Activated CD4-positive, alpha-beta memory T cell treated with anti-CD3 and anti-CD28 coated beads for 36 hours (primary cell): ENCODE measurements at regions not wholly inside any gene's neighbourhood (a gene's known extent, or its start where the extent isn't known, plus 50 kb on each side); places are given as distances from the start of the nearest gene placed in this dataset.

Experiments
- CTCF ChIA-PET: fragments of 350-600 bp; sonication (Branson Sonifier 250); formaldehyde crosslinking; loops from one replicate; lab custom pipeline; 2021; ENCODE audit warnings: antibody characterized with exemption, inconsistent platforms; lab: Charles Lee
- POLR2A ChIA-PET: fragments of 350-600 bp; sonication (Branson Sonifier 250); formaldehyde crosslinking; loops from one replicate; lab custom pipeline; 2021; ENCODE audit warnings: antibody characterized with exemption; lab: Charles Lee
- DNase-seq: peaks from one replicate; pipeline ENCODE4 v3.0.0-alpha.2; 2020
- H3K27ac Mint-ChIP-seq: one replicate; pipeline ENCODE4 v1.8.0; 2021; ENCODE audit warnings: mixed read lengths
- H3K27me3 Mint-ChIP-seq: one replicate; pipeline ENCODE4 v1.8.0; 2021; ENCODE audit warnings: mixed read lengths
- H3K36me3 Mint-ChIP-seq: one replicate; pipeline ENCODE4 v1.8.0; 2021; ENCODE audit warnings: mixed read lengths
- H3K4me1 Mint-ChIP-seq: one replicate; pipeline ENCODE4 v1.8.0; 2021; ENCODE audit warnings: low read depth, mixed read lengths
- H3K4me3 Mint-ChIP-seq: one replicate; pipeline ENCODE4 v1.8.0; 2021; ENCODE audit warnings: mild to moderate bottlenecking, mixed read lengths
- H3K9me3 Mint-ChIP-seq: one replicate; pipeline ENCODE4 v1.8.0; 2021; ENCODE audit warnings: mixed read lengths
- intact Hi-C: fragments of 100-400 bp; cut with micrococcal nuclease; formaldehyde crosslinking; loops from one replicate; pipeline ENCODE4 v1.15.1; 2023

DNA sequence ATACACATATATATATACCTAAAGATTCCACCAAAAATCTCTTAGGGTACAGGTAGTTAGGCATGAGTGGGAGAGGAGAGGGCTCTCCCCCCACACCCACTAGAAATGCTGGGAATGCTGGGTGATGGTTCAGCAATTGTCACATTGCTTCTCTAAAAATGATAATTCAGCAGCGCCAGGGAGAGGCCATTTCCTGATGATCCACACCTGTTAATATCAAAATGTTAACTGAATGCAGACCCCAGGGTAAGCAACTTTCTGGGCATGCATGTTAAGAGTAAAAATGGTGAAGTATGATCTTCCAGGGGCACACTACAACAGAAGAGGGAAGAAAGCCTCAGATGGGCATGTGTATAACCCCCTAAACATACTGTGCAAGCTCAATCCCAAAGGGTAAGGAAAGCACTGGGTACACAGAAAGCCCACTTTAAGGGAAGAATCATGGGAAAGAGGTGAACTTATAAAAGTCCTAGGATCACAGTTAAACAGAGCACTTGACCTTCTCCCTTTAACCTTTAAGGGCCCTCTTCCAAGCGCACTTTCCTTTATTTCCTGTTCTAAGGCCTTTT lies 67.6 kb upstream of the GNAZ start:
- peaks cover 6% of the 10 kb centered on the region for H3K9me3 Mint-ChIP-seq
- H3K27me3 Mint-ChIP-seq: peaks cover 43% of the 10 kb centered on the region
- POLR2A ChIA-PET: no interaction called here
- CTCF ChIA-PET: no interaction called here
- no peaks in the 10 kb centered on the region for H3K4me1 Mint-ChIP-seq
- H3K4me3 Mint-ChIP-seq: no peak overlapping the region
- H3K36me3 Mint-ChIP-seq: peaks cover 6% of the 10 kb centered on the region
- no peak for DNase-seq
- intact Hi-C loops: no loop called here
- H3K27ac Mint-ChIP-seq: no peak overlapping the region

DNA sequence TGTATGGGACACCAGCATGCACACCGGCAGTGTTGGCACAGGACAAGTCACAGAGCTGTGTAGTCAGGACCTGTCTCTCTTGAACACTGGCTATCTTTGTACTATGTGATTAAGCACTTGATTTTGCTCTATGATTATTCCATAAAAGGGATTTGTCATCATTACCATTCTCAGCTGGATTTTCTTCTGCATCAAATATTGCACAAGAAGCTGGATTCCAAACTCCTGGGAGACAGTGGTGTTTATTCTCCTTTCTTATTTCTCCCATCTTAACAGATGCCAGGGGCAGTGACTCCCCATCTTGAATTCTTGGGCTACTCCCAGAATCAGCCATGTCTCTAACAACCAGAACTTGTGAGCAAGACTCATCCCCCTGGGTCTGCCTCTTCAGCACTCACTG lies 62.5 kb upstream of the GNAZ start:
- CTCF ChIA-PET: interaction anchor here (1.9 kb wide), 1 partner anchor 49 kb away, joined by 5 read pairs; no protein-coding TSS in a partner anchor
- no peak overlapping the region for H3K27ac Mint-ChIP-seq
- intact Hi-C loops: no loop called here
- H3K36me3 Mint-ChIP-seq: no peaks in the 10 kb centered on the region
- POLR2A ChIA-PET: no interaction called here
- DNase-seq: no peak
- no peak overlapping the region for H3K4me3 Mint-ChIP-seq
- no peaks in the 10 kb centered on the region for H3K9me3 Mint-ChIP-seq
- H3K27me3 Mint-ChIP-seq: peaks cover 36% of the 10 kb centered on the region
- H3K4me1 Mint-ChIP-seq: peaks cover 11% of the 10 kb centered on the region

DNA sequence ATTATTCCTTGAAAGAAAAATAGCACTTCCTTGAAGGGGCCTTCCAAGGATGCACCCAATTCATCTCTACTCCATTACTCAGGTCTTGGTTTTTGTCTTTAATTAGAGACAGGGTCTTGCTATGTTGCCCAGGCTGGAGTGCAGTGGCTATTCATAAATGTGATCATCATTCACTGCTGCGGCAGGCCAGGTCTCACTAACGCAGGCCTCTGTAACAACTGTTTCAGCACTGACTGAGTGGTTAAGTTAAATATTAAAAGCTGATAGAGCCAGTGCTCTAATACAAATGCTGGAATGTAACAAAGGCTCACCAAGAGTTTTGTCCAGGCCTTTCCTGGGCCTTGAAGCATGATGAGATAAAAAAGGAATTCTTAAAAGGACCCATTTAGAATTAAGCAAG lies 61.4 kb upstream of the GNAZ start:
- intact Hi-C loops: no loop called here
- ChIA-PET POLR2A (no interaction called here), CTCF (no interaction called here)
- no peak overlapping the region for H3K27ac Mint-ChIP-seq
- H3K36me3 Mint-ChIP-seq: no peaks in the 10 kb centered on the region
- H3K4me1 Mint-ChIP-seq: peaks cover 11% of the 10 kb centered on the region
- H3K9me3 Mint-ChIP-seq: no peaks in the 10 kb centered on the region
- DNase-seq: no peak
- H3K4me3 Mint-ChIP-seq: no peak overlapping the region
- peaks cover 38% of the 10 kb centered on the region for H3K27me3 Mint-ChIP-seq
